HG02642 (cell line): ENCODE measurements at regions not wholly inside any gene's neighbourhood (a gene's known extent, or its start where the extent isn't known, plus 50 kb on each side); places are given as distances from the start of the nearest gene placed in this dataset.

Experiments
- ATAC-seq: cut with Tn5 transposase; IDR thresholded peaks from one replicate; pipeline ENCODE4 v1.9.1; 2021; ENCODE audit warnings: mild to moderate bottlenecking; ENCODE audit not compliant: unreplicated experiment, poor library complexity

- ATAC-seq: no peak
These were observed 72.3 kb downstream of the GMNC start for GRCh38 chr3:190790185-190790584.

GRCh38 chr3:190786898-190787297 is 75.6 kb downstream of the GMNC start:
- no peak for ATAC-seq

GRCh38 chr3:190785047-190785446 is 77.4 kb downstream of the GMNC start:
- ATAC-seq: no peak

- ATAC-seq: no peak
These were observed 82.0 kb downstream of the GMNC start for GRCh38 chr3:190780524-190780923.

GRCh38 chr3:190774633-190775032 is 87.9 kb downstream of the GMNC start:
- ATAC-seq: no peak

- ATAC-seq: no peak
These were observed 88.5 kb downstream of the GMNC start for GRCh38 chr3:190773948-190774347.

GRCh38 chr3:190772831-190773230 is 89.7 kb downstream of the GMNC start:
- no peak for ATAC-seq

- ATAC-seq: no peak
These were observed 93.6 kb downstream of the GMNC start for GRCh38 chr3:190768891-190769290.

- no peak for ATAC-seq
These were observed 94.6 kb downstream of the GMNC start for GRCh38 chr3:190767851-190768250.

GRCh38 chr3:190764231-190765134 is 98.0 kb downstream of the GMNC start:
- no peak for ATAC-seq

GRCh38 chr3:190762801-190763200 is 99.7 kb downstream of the GMNC start:
- ATAC-seq: no peak

GRCh38 chr3:190747571-190747970 is 114.9 kb downstream of the GMNC start:
- ATAC-seq: no peak

GRCh38 chr3:190746986-190747385 is 115.5 kb downstream of the GMNC start:
- ATAC-seq: no peak

GRCh38 chr3:190746531-190746930 is 116.0 kb downstream of the GMNC start:
- no peak for ATAC-seq

GRCh38 chr3:190741788-190742187 is 120.7 kb downstream of the GMNC start:
- ATAC-seq: no peak

GRCh38 chr3:190739641-190740185 is 122.8 kb downstream of the GMNC start:
- no peak for ATAC-seq

- ATAC-seq: no peak
These were observed 123.8 kb downstream of the GMNC start for GRCh38 chr3:190738636-190739155.

GRCh38 chr3:190737446-190737845 is 125.0 kb downstream of the GMNC start:
- ATAC-seq: no peak

- no peak for ATAC-seq
These were observed 128.0 kb downstream of the GMNC start for GRCh38 chr3:190734490-190734889.

- no peak for ATAC-seq
These were observed 128.8 kb downstream of the GMNC start for GRCh38 chr3:190733591-190734146.

GRCh38 chr3:190731596-190731995 is 130.9 kb downstream of the GMNC start:
- no peak for ATAC-seq
